Glutamatergic neuron (in vitro differentiated cells): ENCODE measurements at regions not wholly inside any gene's neighbourhood (a gene's known extent, or its start where the extent isn't known, plus 50 kb on each side); places are given as distances from the start of the nearest gene placed in this dataset.

ENCODE experiments used
- DNase-seq: peaks from one replicate; pipeline ENCODE4 v3.0.0; 2022
- H3K27ac Mint-ChIP-seq: one replicate; pipeline ENCODE4 v1.8.0; 2020; ENCODE audit warnings: mild to moderate bottlenecking, mixed read lengths, inconsistent platforms; ENCODE audit not compliant: unreplicated experiment
- H3K27me3 Mint-ChIP-seq: one replicate; pipeline ENCODE4 v1.8.0; 2020; ENCODE audit warnings: mild to moderate bottlenecking, moderate library complexity, mixed read lengths, inconsistent platforms; ENCODE audit not compliant: unreplicated experiment
- H3K36me3 Mint-ChIP-seq: one replicate; pipeline ENCODE4 v1.8.0; 2020; ENCODE audit warnings: mild to moderate bottlenecking, mixed read lengths, inconsistent platforms; ENCODE audit not compliant: unreplicated experiment
- H3K4me1 Mint-ChIP-seq: one replicate; pipeline ENCODE4 v1.8.0; 2020; ENCODE audit warnings: mild to moderate bottlenecking, low read depth, mixed read lengths, inconsistent platforms; ENCODE audit not compliant: unreplicated experiment
- H3K4me3 Mint-ChIP-seq: one replicate; pipeline ENCODE4 v1.8.0; 2020; ENCODE audit warnings: mild to moderate bottlenecking, mixed read lengths, inconsistent platforms; ENCODE audit not compliant: unreplicated experiment
- H3K9me3 Mint-ChIP-seq: one replicate; pipeline ENCODE4 v1.8.0; 2020; ENCODE audit warnings: mild to moderate bottlenecking, moderate library complexity, mixed read lengths, inconsistent platforms; ENCODE audit not compliant: unreplicated experiment
- CTCF ChIP-seq: fragments of 200-600 bp; sonication (generic); IDR thresholded peaks from one replicate; pipeline ENCODE4 v1.5.0; 2021; ENCODE audit not compliant: partially characterized antibody, unreplicated experiment

- no peaks in the 10 kb centered on the region for H3K27me3 Mint-ChIP-seq
- H3K4me3 Mint-ChIP-seq: no peak overlapping the region
- H3K9me3 Mint-ChIP-seq: no peaks in the 10 kb centered on the region
- H3K27ac Mint-ChIP-seq: no peak overlapping the region
- no peak for DNase-seq
- H3K4me1 Mint-ChIP-seq: no peaks in the 10 kb centered on the region
- H3K36me3 Mint-ChIP-seq: peaks cover 4% of the 10 kb centered on the region
- no peak for TF ChIP-seq CTCF
These were observed 172.5 kb downstream of the CCDC71L start for GRCh38 chr7:106488465-106488864.

- Mint-ChIP-seq H3K27me3 (no peaks in the 10 kb centered on the region), H3K36me3 (peaks cover 4% of the 10 kb centered on the region), H3K9me3 (no peaks in the 10 kb centered on the region), H3K27ac (no peak overlapping the region), H3K4me3 (no peak overlapping the region), H3K4me1 (no peaks in the 10 kb centered on the region)
- TF ChIP-seq CTCF: no peak
- DNase-seq: no peak
These were observed 173.1 kb downstream of the CCDC71L start for GRCh38 chr7:106487892-106488291.

GRCh38 chr7:106486331-106486730 lies 174.6 kb downstream of the CCDC71L start:
- no peak for TF ChIP-seq CTCF
- no peak for DNase-seq
- H3K4me1 Mint-ChIP-seq: no peaks in the 10 kb centered on the region
- no peaks in the 10 kb centered on the region for H3K27me3 Mint-ChIP-seq
- no peak overlapping the region for H3K27ac Mint-ChIP-seq
- no peaks in the 10 kb centered on the region for H3K9me3 Mint-ChIP-seq
- no peaks in the 10 kb centered on the region for H3K36me3 Mint-ChIP-seq
- H3K4me3 Mint-ChIP-seq: no peak overlapping the region

GRCh38 chr7:106485919-106486318 lies 175.0 kb downstream of the CCDC71L start:
- DNase-seq: no peak
- Mint-ChIP-seq H3K4me1 (no peaks in the 10 kb centered on the region), H3K4me3 (no peak overlapping the region), H3K27ac (no peak overlapping the region), H3K9me3 (no peaks in the 10 kb centered on the region), H3K27me3 (no peaks in the 10 kb centered on the region), H3K36me3 (no peaks in the 10 kb centered on the region)
- TF ChIP-seq CTCF: no peak

GRCh38 chr7:106485031-106485551 lies 175.9 kb downstream of the CCDC71L start:
- DNase-seq: no peak
- Mint-ChIP-seq H3K27ac (no peak overlapping the region), H3K4me1 (no peaks in the 10 kb centered on the region), H3K27me3 (no peaks in the 10 kb centered on the region), H3K36me3 (no peaks in the 10 kb centered on the region), H3K9me3 (no peaks in the 10 kb centered on the region), H3K4me3 (no peak overlapping the region)
- TF ChIP-seq CTCF: no peak
